ENCODE measurements at regions not wholly inside any gene's neighbourhood (a gene's known extent, or its start where the extent isn't known, plus 50 kb on each side); places are given as distances from the start of the nearest gene placed in this dataset.

DNA sequence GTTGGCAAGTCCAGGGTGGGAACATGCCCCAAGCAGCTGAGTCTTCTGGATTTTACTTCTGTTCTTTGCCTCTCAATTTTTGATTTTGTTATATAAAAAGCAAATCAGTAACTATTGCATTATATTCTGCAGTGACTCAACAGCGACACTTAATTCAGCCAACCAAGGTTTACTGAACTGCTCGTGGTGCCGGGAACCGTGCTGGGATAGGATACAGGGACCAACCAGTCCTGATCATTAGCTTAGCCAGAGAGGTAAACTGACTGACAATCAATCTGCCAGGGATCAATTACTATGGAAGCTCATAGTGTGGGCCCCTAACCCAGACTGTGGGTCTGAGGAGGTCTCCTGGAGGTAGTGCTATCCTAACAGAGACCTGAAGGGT lies 68.4 kb upstream of the ZNF281 start:
- in situ Hi-C loops (cut with HindIII; ENCODE audit: low sequenced_read_pairs) = no loop called here
- no peak overlapping the region for H3K4me3 ChIP-seq (ENCODE audit: low read depth, low read length)
- DNase-seq (ENCODE audit: low read depth, low spot score) = no peak
- TF ChIP-seq CTCF (IDR thresholded peaks at IDR 0.05; ENCODE audit: low read depth, low read length) = no peak

GRCh38 chr1:200474633-200475032 lies 64.8 kb upstream of the ZNF281 start:
- no peak for DNase-seq (ENCODE audit: low read depth, low spot score)
- H3K4me3 ChIP-seq (ENCODE audit: low read depth, low read length) = no peak overlapping the region
- no peak for TF ChIP-seq CTCF (IDR thresholded peaks at IDR 0.05; ENCODE audit: low read depth, low read length)
- in situ Hi-C loops (cut with HindIII; ENCODE audit: low sequenced_read_pairs) = no loop called here

DNA sequence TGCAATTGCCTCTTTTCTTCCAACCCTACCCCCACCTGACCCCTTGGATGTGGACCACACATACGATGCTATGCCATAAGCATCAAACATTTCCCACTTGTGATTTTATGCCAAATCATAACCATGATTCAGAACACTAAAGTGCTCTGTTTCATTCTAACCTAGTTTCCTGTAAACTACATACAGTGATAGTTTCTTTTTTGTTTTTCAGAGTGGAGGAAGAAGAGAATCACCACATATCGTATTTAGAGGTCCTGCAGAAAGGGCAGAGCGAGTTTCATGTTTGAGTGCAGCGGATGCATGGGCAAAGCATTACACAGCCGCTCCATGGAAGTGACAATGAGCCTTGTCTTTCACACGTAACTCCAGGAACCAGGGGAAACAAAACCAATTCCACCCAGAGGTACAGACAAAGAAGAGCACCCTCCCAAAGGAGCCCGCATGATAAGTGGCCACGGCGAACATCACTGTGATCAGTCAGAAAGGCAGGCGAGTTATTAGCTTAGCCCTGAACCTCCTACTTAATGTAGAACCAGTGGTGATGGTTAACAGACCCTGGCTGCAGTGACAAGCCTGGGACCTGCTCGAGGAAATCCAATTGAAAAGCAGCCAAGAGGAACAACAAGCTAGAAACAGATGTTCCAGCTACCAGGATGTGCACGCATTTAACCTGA lies 64.0 kb upstream of the ZNF281 start:
- TF ChIP-seq CTCF (IDR thresholded peaks at IDR 0.05; ENCODE audit: low read depth, low read length) = no peak
- no peak overlapping the region for H3K4me3 ChIP-seq (ENCODE audit: low read depth, low read length)
- DNase-seq (ENCODE audit: low read depth, low spot score) = no peak
- in situ Hi-C loops (cut with HindIII; ENCODE audit: low sequenced_read_pairs) = no loop called here

DNA sequence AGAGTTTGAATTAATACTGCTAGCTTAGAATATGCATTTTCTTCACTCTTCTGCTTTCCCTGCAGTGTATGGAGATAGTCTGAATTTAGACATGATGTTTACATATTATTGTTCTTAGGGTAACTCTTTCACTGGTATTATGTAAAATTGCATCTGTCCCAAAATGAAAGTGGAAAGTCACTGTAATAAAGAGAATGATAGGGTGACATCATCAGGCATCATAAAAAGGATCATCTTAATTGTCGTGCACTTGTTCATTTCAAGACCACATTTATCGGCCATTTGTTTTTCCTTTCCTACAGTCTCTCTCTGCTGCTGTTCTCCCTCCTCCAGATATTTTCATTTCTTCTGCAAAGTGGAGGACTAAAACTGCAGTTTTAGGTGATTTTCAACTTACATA lies 61.9 kb upstream of the ZNF281 start:
- in situ Hi-C loops (cut with HindIII; ENCODE audit: low sequenced_read_pairs) = no loop called here
- DNase-seq (ENCODE audit: low read depth, low spot score) = no peak
- no peak overlapping the region for H3K4me3 ChIP-seq (ENCODE audit: low read depth, low read length)
- no peak for TF ChIP-seq CTCF (IDR thresholded peaks at IDR 0.05; ENCODE audit: low read depth, low read length)

GRCh38 chr1:200468264-200469001 lies 58.6 kb upstream of the ZNF281 start:
- DNase-seq (ENCODE audit: low read depth, low spot score) = no peak
- in situ Hi-C loops (cut with HindIII; ENCODE audit: low sequenced_read_pairs) = no loop called here
- H3K4me3 ChIP-seq (ENCODE audit: low read depth, low read length) = no peak overlapping the region
- TF ChIP-seq CTCF (IDR thresholded peaks at IDR 0.05; ENCODE audit: low read depth, low read length) = no peak

GRCh38 chr1:200464784-200465400 lies 55.1 kb upstream of the ZNF281 start:
- in situ Hi-C loops (cut with HindIII; ENCODE audit: low sequenced_read_pairs) = no loop called here
- DNase-seq (ENCODE audit: low read depth, low spot score) = no peak
- TF ChIP-seq CTCF (IDR thresholded peaks at IDR 0.05; ENCODE audit: low read depth, low read length) = no peak
- H3K4me3 ChIP-seq (ENCODE audit: low read depth, low read length) = no peak overlapping the region
